Posterior cingulate gyrus (tissue), 11 donors: ENCODE measurements at regions not wholly inside any gene's neighbourhood (a gene's known extent, or its start where the extent isn't known, plus 50 kb on each side); places are given as distances from the start of the nearest gene placed in this dataset.

Experiments used
- DNase-seq, 10 donors: peaks; one replicate each; pipeline versions ENCODE4 v3.0.0 to v3.0.0-alpha.2; 2020 to 2021; ENCODE audit warnings: mixed read lengths in 3 of 10
- intact Hi-C: fragments of 100-400 bp; cut with DNase I; formaldehyde crosslinking; loops from one replicate; pipeline ENCODE4 v1.15.1; 2023

DNA sequence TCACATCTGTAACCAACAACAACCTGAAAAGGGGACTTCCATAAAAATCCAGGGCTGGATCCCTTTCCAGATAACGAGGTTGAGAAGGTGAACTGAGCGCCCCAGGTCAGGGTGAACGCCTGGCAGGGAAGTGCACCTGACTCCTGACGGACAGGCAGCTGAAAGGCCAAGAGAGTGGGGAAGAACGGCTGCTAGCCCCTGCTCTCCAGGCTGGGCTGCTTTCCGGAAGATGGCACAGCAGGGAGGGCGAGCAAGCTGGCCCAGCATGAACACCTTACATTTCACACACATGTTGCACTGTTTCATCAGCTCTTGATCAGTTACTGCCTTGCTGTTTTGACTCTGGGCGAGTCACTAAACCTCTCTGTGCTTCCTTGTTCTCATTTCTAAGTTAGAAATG is 127.2 kb upstream of the IQSEC1 start:
- intact Hi-C loops, result no loop called here
- DNase-seq, result peak in 3 of 10 donors; percentile 29 to 65 (median 54)

DNA sequence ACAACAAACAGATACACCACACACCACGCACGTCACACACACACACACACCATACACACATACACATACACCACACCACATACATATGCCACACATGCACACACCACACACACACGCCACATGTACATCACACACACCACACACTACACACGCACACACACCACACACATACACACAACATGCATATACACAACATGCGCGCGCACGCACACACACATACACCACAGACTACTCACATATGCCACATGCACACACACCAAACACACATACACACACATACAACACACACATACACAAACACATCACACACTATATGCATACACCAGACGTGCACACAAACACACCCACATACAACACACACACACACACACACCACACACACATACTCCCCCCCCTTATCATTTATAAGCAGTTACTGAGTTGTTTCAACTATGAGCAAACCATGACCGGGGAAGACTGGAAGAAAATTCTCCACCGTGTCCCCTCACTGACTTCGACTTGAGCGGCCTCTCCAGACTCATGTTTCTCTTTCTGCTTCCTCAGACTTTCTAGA is 126.7 kb upstream of the IQSEC1 start:
- intact Hi-C loops, result no loop called here
- DNase-seq, result peak in 2 of 10 donors; percentile 3 to 21

DNA sequence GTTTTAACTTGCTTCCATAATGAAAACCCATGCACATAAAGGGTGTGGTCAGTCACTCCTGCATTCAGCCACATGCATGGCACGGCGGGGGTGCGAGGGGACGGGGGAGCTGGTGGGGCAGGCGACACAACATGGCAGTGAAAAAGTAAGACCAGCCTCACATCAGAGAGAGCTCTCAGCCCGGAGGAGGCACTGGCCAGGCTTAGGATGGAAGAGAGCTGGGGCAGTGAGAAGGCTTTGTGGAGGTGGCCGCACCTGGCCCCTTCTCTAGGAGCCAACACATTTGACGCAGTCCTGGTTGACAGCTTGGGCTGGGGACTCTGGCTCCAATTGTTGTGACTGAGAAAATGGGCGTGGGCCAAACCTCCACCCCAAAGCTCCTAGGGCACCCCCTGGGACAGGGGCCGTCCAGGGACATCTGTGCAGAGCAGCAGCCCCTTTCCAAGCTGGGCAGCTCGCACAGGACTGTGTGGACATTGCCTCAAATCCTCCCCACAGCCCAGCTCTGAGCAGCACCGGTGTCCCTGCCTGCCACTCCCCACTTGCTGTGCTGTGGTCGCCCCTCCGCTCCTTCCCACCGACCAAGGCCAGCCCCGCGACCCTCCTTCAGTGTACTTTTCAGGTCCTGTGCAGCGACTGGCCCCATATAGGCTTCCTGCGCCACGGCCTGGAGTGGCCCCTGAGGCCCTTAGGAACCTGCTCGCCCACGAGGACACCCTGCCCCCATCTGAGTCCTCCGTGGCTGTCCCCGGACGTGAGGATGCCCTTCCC is 126.0 kb upstream of the IQSEC1 start:
- DNase-seq, result peak in 3 of 10 donors; percentile 21 to 66 (median 55)
- intact Hi-C loops, result no loop called here

DNA sequence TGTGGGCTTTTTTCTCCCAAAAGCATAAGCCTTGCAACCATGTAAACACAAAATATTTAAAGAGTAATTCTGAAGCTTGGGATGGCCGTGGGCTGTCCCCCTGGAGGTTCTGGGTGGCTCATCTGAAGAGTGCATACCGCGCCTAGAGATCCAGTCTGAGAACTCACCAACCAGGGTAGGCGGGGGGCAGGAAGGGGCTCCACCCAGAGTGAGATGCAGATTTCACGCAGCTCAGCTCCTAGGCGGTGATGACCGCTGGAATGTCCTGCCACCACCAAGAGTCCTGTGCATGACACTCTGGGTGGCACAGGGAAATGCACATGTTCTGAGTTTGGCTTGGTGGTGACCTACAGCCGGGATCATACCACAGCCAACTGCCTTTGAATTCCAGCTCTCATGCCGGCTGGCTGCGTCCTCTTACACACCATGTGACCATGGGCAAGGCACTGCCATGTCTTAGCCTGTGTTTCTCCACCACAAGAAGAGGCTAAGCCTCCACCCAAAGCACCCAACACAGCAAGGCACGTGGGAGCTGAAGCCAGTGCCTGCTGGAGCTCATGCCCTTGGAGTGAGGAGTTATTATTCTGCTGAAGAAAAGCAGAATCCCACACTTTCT is 125.1 kb upstream of the IQSEC1 start:
- peak in 2 of 10 donors; percentile 20 to 63 for DNase-seq

DNA sequence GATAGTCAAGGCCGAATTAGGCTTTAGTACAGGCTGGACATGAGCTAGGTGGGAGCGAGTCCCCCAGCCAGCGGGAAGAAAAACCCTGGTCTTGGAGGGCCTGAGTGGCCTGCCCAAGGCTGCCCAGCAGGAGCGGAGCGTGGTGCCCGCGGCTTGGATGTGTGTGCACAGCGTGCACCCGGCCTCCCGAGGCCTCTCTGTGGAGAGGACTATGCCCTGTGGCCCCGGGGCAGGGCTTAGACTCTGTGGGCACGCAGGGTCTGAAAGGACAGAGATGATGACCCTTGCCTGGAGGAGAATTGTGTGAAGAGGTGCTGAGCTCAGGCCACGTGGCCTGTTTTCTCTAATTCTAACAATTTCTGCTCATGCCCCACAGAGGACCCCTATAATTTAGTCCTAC is 124.6 kb upstream of the IQSEC1 start:
- intact Hi-C loops, result no loop called here
- peak in 2 of 10 donors; percentile 31 to 74 for DNase-seq

More for the DNA sequence above, 125.1 kb upstream of the IQSEC1 start:
- intact Hi-C loops, result no loop called here

DNA sequence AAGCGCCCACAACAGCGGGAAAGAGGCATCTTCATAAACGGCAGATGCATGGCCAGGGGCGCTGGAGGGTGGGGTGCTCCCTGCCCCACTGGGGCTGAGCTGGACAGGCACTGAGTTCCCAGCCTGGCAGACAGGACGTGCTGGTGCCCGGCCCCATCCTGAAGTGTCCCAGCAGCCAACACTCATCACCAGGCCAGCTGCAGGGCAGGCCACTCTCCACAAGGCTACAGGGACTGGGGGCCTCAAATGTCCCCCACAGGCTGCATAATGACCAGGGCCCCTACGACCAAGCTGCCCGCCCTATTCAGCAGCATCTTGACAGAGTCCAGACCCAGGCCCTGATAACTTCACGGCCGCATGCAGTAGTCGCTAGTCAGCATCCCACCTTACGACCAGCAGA is 124.1 kb upstream of the IQSEC1 start:
- DNase-seq, result peak in 2 of 10 donors; percentile 61 to 72
- intact Hi-C loops, result no loop called here

DNA sequence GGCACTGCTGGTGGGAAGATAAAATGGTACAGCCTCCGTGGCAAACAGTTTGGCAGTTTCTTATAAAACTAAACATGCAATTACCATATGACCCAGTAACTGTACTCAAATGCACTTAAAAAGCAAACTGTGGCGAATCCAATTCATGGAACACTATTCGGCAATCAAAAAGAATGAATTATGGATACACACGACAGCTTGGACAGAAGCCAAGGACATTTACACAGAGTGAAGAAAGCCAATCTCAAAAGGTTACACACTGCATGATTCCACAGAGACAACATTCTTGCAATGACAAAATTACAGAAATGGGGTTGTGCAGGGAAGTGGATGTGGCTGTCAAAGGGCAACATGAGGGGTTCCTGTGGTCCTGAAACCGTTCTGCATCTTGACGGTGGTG is 122.1 kb upstream of the IQSEC1 start:
- intact Hi-C loops, result no loop called here
- DNase-seq, result no peak

DNA sequence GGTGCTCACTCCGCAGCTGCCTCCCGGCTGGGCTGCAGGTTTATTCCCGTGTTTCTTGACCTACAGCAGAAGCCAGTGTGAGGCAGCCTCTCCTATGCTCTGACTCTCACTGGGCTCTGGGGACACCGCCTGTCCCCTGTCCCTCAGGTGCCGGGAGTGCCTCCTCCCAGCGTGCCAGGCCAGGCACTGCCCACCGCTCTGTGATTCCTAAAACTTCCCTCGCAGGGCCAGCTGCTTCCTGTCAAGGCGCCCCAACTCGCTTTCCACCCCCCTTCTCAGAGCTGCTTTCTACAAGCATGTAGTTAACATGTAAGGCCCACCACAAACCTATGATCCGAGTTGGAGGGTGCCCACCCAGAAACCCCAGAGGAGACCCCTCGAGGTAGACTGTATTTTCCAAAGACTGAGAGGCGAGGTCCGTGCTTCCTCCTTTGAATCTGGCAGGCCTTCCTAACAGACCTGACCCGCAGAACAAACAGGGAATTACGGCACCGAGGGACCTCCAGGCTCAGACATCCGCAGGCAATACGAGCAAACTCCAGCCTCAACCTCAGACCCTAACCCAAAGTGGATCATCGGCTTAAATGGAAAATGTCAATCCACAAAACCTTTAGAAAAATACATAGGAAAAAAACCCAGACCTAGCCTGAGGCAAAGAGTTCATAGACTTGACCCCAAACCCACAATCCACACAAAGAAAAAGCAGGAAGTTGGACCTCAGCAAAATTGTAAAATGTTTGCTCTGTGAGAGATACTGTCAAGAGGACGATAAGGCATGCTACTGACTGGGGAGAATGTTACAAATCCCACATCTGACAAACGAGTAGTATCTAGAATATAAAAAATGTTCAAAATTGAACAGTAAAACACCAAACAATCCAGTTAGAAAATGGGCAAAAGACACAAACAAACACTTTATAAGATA is 121.3 kb upstream of the IQSEC1 start:
- peak in 1 of 10 donors; percentile 40 for DNase-seq
- intact Hi-C loops, result no loop called here

DNA sequence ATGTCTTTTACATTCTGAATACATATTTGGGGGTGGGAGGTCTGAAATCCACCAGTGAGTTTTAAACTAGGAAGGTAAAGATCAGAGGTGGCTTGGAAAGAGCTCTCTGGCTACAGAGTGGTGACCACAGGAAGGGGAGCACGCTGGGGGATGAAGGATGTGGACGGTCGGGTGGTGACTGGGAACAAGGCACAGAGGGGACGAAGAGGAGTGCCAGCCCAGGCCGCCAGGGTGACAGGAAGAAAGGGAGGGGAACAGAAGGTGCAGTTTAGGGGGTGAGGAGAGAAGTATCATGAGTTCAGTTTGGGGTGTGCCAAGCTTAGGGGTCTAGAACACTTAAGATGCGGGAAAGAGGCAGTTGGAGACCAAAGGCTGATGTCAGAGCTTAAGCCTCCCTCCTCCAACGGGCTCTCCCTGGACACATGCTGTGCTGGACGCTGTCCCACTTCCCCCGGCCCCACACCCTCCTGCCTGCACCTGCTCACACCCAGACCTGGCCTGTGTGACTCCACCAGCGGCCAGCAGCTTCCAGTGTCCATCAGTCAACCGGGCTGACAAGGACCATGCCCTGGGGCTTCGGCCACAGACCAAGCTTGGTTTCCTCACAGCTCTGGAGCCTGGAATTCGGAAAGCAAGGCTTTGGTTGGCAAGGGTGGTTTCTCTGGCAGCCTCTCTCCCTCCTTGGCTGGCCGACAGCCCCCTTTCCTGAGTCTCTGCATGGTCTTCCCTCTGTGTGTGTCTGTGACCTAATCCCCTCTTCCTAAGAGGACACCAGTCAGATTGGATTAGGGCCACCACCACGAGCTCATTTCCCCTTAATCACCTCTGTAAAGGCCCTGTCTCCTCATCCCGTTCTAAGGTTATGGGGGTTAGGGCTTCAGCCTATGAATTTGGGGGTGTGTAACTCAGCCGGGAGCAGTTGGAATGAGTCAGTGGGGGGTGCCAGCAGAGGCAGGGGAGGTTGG is 120.4 kb upstream of the IQSEC1 start:
- DNase-seq, result peak in 2 of 10 donors; percentile 75 to 77

DNA sequence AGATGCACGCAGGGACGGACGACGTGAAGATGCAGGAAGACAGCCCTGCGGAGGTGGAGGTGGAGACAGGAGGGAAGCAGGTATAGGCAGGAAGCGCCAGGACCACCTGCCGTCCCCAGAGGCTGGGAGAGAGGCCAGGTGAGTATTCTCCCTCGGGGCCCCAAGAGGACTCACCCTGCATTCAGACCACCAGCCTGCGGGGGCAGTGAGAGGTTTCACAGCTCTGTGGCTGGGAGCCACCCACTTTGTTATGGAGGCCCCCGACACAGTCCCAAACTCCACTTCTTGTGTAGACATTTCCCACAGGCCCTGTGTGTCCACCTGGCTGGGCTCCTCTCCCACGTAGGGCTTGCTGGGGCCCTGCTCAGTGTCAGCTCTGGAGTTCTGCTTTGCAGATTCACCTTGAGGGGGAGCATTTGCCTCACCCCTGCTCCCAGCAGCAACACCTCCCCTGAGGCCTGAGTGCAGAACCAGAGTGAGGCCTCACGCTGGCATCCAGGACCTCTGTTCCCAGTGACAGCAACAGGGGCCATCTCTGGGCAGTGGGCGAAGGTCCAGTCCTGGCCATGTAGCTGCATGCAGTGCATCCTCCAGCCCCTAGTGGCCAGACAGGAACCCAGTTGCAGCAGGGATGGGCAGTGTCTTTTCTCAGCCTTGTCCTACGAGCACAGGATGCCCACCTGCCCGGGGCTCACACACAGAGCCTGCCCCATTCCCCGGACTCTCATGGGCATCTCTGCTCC is 119.4 kb upstream of the IQSEC1 start:
- intact Hi-C loops, result no loop called here
- peak in 1 of 10 donors; percentile 72 for DNase-seq

More for the DNA sequence above, 120.4 kb upstream of the IQSEC1 start:
- intact Hi-C loops, result no loop called here

DNA sequence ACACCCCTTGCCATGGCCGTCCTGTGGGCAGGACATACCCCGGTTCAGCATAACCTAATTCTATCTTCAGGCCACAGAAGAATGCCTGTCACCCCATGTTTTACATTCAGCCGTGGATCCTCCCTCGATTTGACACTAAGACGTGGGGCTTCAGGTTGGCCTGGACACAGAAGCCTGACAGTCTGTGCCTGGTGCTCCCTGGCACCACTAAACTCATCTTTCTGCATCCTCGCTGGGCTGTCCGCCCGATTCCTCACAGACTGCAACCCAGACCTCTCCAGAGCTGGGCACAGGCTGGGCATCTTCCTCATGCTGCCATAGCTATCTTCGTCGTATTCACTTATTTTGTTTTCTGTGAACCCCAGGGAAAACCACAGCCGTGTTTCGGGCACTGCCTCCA is 117.8 kb upstream of the IQSEC1 start:
- DNase-seq, result peak in 1 of 10 donors; percentile 62
- intact Hi-C loops, result no loop called here

DNA sequence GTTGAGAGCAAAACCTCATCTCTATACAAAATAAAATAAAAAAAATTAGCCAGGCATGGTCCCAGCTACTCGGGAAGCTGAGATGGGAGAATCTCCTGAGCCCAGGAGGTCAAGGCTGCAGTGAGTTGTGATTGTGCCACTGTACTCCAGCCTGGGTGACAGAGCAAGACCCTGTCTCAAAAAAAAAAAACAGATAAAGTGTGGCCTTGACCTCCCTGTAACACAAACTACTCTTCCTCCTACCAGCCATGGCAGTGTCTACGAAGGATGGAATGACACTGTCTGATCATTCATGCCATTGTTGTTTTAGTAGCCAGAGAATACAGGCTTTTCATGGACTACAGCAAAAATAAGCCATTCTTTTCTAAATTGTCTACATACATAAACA is 117.1 kb upstream of the IQSEC1 start:
- no peak for DNase-seq
- intact Hi-C loops, result no loop called here

DNA sequence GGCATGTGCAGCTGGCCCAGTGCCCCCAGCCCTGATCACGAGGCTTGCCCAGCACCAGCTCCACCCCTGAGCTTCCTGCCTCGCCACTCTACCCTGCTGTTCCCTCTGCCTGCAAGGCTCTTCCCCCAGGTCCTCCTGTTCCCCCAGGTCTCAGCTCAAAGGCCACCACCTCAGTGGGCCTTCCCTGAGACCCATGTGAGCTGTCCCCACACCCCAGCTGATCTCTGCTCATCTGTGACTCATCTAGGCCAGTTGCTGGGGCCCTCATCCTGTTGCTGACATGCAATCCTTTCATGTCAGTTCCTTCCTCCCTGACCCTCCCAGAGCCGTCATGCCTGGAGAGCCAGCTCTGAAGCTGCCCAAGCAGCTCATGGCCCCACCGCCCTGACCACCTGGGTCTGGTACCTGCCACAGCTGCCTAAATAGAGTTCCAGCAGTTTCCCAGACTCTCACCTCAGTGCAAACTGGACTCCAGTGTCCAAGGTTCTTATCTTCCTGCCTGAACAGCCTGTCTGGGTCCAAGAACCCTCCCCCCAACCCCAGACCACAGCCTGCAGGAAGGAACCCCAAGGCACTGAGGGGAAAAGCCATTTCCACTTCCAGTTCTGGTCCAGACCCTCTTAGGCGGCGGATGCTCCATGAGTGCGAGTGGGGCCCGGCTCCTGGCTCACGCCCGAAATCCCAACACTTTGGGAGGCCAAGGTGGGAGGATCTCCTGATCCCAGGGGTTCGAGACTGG is 116.6 kb upstream of the IQSEC1 start:
- DNase-seq, result peak in 1 of 10 donors; percentile 75
- intact Hi-C loops, result no loop called here

DNA sequence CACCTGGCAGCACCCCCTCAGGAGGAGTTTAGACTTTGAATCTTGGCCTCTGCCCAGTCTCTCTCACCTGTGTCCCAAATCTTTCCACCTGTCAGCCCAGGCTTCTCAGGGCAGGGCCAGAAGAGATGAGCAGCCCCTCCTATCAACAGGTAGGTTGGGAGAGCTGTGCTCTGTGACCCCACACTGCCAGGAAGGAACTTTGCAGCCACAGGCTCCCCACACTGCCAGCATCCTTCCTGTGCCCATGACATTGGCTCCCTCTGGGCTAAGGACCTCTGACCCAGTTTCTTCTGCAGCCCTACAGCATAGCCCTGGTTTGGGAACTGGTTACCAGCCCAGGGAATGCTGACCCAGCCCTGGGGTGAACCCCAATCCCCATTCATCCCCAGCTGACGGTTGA is 115.7 kb upstream of the IQSEC1 start:
- peak in 1 of 10 donors; percentile 24 for DNase-seq
- intact Hi-C loops, result no loop called here

DNA sequence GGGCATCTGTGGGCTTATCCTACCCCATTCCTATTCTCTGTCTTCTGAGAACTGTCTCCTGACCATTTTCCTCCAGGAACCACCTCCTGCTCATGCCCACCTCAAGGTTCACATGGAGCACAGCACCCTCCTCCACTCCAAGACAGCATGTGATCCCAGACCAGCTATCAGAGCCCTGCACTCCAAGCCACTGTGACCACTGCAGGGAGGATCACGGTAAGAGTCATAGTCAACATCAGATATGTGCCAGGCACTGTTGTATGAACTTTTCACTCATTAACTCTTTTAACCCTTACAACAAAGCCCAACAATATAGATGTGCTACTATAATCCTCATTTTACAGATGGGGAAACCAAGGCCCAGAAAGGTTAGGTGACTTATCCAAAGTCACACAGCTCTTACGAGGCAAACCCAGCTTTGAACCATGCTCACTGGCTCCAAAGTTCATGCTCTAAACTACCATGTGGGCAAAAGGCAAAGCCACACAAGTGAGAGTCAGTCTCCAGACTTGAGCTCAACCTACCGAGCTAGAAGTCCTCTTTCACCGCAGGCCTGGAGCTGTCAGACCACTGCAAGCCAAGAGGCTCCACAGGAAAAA is 115.1 kb upstream of the IQSEC1 start:
- peak in 1 of 10 donors; percentile 24 for DNase-seq
- intact Hi-C loops, result no loop called here

DNA sequence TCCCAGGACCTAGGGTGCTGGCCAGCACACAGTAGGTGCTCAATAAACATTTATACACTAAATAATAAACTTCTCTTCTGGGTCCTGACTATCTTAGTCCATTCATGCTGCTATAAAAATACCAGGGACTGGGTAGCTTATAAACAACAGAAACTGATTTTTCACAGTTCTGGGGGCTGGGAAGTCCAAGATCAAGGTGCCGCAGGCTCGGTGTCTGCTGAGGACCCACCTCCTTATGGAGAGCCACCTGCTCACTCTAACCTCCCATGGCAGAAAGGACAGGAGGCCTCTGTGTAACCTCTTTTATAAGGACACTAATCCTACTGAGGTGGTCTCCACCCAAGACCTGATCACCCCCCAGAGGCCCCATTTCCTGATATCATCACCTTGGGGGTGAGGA is 114.4 kb upstream of the IQSEC1 start:
- no peak for DNase-seq
- intact Hi-C loops, result no loop called here

DNA sequence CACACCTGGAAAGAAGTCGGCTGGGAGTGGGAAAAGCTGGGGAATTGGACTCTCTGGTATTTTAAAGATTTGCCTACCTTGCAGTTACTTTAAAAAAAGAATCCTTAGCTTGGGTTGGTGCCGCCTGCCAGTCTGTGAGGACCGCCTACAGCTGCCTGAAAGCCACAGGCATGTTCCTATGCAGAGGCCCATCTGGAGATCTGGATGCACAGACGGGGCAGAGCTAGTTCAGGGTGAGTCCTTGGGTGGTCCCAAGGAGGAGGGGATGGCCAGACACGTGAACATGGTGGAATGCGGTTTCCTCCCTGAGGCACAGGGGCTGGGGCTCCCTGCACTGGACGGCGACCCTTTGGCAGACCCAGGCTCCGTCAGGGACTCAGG is 113.2 kb upstream of the IQSEC1 start:
- DNase-seq, result peak in 2 of 10 donors; percentile 61 to 69
- intact Hi-C loops, result no loop called here
